ENCODE measurements at regions not wholly inside any gene's neighbourhood (a gene's known extent, or its start where the extent isn't known, plus 50 kb on each side); places are given as distances from the start of the nearest gene placed in this dataset.
A peak's percentile ranks its signal among the peaks of the same experiment; 100 is the strongest.

- peak overlapping the region; percentile 49 for H3K4me2 ChIP-seq (ENCODE audit: low read depth, low read length)
- peak overlapping the region in 1 of 3 experiments; percentile 8; a peak in 1 of 6 replicates for H3K4me3 ChIP-seq (replicated peaks in 1 of 3; ENCODE audit: insufficient read depth in 1 of 3, low read depth in 2 of 3, low read length in 3 of 3)
- TF ChIP-seq SP5 (CRISPR knock-in tag; IDR thresholded peaks at IDR 0.05; ENCODE audit: borderline replicate concordance, low read depth) (no peak), ZNF709 (CRISPR knock-in tag; IDR thresholded peaks at IDR 0.05) (no peak), ZNF230 (CRISPR knock-in tag; IDR thresholded peaks at IDR 0.05) (no peak), ZNF512 (CRISPR knock-in tag; IDR thresholded peaks at IDR 0.05) (no peak), BCL6 (CRISPR knock-in tag; IDR thresholded peaks at IDR 0.05) (peak; percentile 64), ZBTB34 (CRISPR knock-in tag; IDR thresholded peaks at IDR 0.05) (no peak), FOXJ3 (CRISPR knock-in tag; IDR thresholded peaks at IDR 0.05; ENCODE audit: borderline replicate concordance) (no peak), ZFP36 (IDR thresholded peaks at IDR 0.05; ENCODE audit: borderline replicate concordance, low read depth, low read length, partially characterized antibody) (no peak), ZNF761 (CRISPR knock-in tag; conservative IDR thresholded peaks at IDR 0.05) (no peak), ZNF264 (CRISPR knock-in tag; IDR thresholded peaks at IDR 0.05) (0 out of 2 replicates have a peak, but pooled peaks have one; percentile 32), THYN1 (CRISPR knock-in tag; IDR thresholded peaks at IDR 0.05; ENCODE audit: borderline replicate concordance, low read depth) (no peak), GPBP1L1 (CRISPR knock-in tag; IDR thresholded peaks at IDR 0.05) (no peak), ZNF781 (CRISPR knock-in tag; IDR thresholded peaks at IDR 0.05; ENCODE audit: borderline replicate concordance, not compliant biosample characterization) (no peak)
Measured at GRCh38 chr3:51620543-51620942, 50.5 kb upstream of the TEX264 start.

More at GRCh38 chr3:51620543-51620942, 50.5 kb upstream of the TEX264 start:
- ChIA-PET CTCF (ENCODE audit: low intra/inter-chr PET ratio, low total read pairs) (no interaction called here), POLR2A (interaction anchor here (1.1 to 1.2 kb wide), 2 partner anchors 120 to 121 kb away, joined by 3 to 9 read pairs; partner anchors contain the start of gene DCAF1)
- TSS peak; percentile 49 for BruUV-seq (replicated peaks)
- DNase-seq (ENCODE audit: low spot score) (peak; percentile 25), ATAC-seq (no peak; the same call in 2 of the 3 replicates), FAIRE-seq (peak; percentile 50)
- Histone ChIP-seq H3K27ac (ENCODE audit: extremely low read length, insufficient read depth, low read length) (peak overlapping the region; percentile 67), H3K36me3 (replicated peaks in 1 of 2; ENCODE audit: control insufficient read depth in 1 of 2, insufficient read depth in 2 of 2, low read length in 2 of 2) (peaks cover 0 to 4% of the 10 kb centered on the region in 2 experiments; a peak in 1 of 5 replicates), H3K9ac (ENCODE audit: insufficient read depth, low read depth, low read length) (no peak overlapping the region), H3K4me1 (ENCODE audit: insufficient read depth, low read length) (peaks cover 42% of the 10 kb centered on the region), H2AFZ (ENCODE audit: low read length) (no peak overlapping the region), H3K9me3 (ENCODE audit: low read length) (no peaks in the 10 kb centered on the region), H4K20me1 (ENCODE audit: insufficient read depth, low read length) (no peaks in the 10 kb centered on the region), H3K27me3 (ENCODE audit: control insufficient read depth in 1 of 2, insufficient read depth in 2 of 2, low read length in 2 of 2) (no peaks in the 10 kb centered on the region; a peak in 1 of 5 replicates), H3K79me2 (ENCODE audit: insufficient read depth, low read length) (peaks cover 14% of the 10 kb centered on the region)
- intact Hi-C loops (cut with micrococcal nuclease; ENCODE audit: unreplicated experiment) = no loop called here
- WGBS (ENCODE audit: low lambda C conversion rate) = 10% methylated on average over 2 of the region's 2 CpGs
- in situ Hi-C loops (cut with HindIII; ENCODE audit: extremely low pct_ligation_motif_present, low pct_unique_long_range_greater_than_20kb) = no loop called here

All from HepG2 (cell line).